ENCODE measurements at regions not wholly inside any gene's neighbourhood (a gene's known extent, or its start where the extent isn't known, plus 50 kb on each side); places are given as distances from the start of the nearest gene placed in this dataset.

- TF ChIP-seq POLR2A (IDR thresholded peaks at IDR 0.05; ENCODE audit: low read depth, low read length) (no peak), TAF1 (IDR thresholded peaks at IDR 0.05; ENCODE audit: borderline replicate concordance, low read depth, low read length) (no peak), POLR2AphosphoS5 (IDR thresholded peaks at IDR 0.05; ENCODE audit: low read depth, low read length) (no peak)
These were observed 871.1 kb downstream of the PDCD6IP start for GRCh38 chr3:34669490-34669889.

Data from GM12892 (cell line).